Hematopoietic multipotent progenitor cell treated with erythropoietin and hydrocortisone succinate and interleukin-3 and kit ligand, for 4 days (in vitro differentiated cells): ENCODE measurements at regions not wholly inside any gene's neighbourhood (a gene's known extent, or its start where the extent isn't known, plus 50 kb on each side); places are given as distances from the start of the nearest gene placed in this dataset.
A peak's percentile ranks its signal among the peaks of the same experiment; 100 is the strongest.

Experiments
- DNase-seq: peaks from one replicate; pipeline ENCODE4 v3.0.0-alpha.2; 2015

DNA sequence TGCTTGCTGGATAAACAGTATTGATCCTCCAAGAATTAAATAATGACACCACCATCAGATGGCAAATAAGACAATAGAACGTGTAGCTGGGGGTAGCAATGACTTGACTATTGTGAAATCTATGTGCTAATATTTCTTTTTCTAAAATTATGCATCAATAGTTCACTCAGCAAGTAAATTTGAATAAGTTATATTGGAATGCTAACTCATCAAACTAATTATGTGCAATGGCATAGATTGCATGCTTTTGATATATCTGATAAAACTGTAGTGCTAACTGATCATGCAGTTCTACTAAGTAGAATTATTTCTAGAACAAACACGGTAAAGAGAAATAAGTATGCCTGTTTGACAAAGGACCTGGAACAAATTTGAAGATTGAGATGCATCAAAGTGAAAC, 474.4 kb downstream of the NOVA1 start:
- no peak for DNase-seq

DNA sequence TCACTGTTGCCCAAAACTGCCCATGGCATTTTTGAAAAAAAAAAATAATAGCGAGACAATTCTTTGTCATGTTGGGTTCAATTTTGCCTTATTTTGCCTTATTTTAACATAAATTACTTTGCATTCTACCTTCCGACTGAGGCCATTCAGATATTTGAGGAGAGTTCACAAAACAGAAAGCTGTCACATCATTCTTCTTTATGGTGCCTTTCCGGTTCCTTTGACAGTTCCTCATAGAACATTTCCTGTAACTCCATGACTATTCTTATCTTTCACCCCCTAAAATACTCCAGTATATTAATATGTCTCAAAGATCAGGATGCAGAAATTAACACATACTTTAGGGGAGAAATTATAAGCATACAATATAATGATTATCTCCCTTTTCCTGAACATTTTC, 476.7 kb downstream of the NOVA1 start:
- peak; percentile 7 for DNase-seq

DNA sequence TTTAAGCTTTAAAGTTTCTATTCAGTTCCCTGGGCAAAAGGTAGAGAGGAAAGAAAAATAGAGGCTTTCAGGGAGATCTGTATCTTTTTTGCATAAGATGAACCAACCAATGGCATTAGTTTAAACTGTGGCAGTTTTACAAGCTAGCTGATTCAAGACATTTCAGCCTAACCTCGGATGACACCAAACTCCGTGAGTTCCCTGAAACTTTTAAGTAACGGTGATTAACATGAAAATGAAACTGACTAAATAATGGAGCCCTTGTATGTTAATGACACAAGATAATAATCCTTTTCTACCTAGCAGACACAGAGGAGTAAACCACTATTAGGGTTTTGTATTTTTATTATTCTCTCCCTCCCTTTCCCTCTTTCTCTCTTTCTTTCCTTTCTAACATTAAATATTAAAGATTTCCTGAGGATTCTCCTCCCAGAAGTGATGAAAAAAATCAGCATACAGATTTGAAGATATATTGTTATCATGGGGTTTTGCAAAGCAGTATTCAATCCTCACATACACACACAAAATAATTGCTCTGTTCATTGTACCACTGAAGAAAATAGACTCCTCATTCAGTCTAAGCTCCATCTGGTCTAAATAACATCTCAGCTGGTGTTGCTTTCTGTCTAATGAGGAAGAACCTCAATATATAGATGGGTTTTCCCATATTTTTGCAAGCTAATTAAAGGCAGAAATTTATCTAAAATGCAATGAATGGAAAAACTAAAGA, 483.8 kb downstream of the NOVA1 start:
- DNase-seq = no peak

DNA sequence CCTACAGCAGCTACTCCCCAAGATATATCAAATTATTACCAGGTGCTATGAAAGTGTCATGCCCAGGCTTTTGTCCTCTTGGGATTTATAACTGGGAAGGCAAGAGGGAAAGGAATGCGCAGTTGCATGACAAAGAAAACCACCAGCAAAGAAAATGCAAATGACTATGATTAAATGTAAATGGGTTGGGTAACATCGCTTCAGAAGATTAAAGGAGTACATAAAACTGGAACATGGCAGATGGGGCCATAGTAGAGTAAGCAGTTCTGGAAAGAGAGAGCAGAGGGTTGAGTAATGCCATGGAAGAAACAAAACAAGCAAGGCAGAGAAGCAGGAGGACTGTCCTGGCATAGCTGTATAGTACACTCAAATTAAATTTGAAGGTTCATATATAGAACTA, 493.1 kb downstream of the NOVA1 start:
- no peak for DNase-seq

DNA sequence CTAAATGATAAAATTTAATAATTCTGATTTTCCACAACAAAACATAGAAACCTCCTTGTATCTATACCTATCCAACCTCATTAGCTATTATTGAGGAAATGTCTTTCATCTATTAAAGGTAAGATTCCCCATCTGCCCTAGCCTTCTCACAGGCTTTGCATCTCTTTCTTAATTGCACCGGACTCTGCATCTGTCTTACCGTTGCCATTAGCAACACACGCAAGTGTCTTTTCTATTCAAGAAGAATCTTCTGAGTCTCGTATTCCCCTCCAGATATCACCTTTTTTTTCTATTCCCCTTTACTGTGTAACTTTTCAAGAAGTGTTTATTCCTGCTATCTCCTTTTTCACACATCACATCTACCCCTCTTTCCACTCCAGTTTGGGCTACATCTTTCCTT, 500.0 kb downstream of the NOVA1 start:
- DNase-seq = no peak

DNA sequence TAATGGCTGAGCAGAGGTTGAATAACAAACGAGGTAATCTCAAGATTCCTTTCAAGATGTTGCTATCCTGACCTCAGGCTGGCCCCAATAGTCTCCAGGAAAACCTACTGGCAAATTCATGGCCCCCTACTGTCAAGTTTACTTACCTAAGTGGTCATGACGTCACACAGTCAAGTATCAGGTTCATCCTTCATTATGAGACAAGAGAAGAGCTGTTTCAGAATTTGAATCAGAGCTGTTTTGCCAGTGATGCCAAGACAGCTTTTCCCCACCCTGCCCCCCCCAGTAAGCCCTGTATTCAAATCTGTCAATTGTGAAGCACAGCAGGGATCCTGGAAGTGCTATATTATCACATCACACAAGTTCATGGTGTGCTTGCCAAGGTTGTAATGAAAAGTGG, 509.6 kb downstream of the NOVA1 start:
- DNase-seq = no peak

DNA sequence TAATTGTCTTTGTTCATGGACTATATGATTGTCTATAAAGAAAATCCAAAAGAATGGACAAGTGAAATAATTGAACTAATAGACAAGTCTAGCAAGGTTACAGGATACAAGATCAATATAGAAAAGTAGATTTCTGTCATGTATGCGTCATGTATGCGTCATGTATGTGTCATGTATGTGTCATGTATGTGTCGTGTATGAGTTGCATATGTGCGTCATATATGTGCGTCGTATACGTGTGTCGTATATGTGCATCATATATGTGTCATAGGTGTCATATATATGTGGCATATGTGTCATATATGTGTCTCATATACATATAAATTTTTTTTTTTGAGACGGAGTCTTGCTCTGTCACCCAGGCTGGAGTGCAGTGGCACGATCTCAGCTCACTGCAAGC, 516.8 kb downstream of the NOVA1 start:
- DNase-seq = no peak

DNA sequence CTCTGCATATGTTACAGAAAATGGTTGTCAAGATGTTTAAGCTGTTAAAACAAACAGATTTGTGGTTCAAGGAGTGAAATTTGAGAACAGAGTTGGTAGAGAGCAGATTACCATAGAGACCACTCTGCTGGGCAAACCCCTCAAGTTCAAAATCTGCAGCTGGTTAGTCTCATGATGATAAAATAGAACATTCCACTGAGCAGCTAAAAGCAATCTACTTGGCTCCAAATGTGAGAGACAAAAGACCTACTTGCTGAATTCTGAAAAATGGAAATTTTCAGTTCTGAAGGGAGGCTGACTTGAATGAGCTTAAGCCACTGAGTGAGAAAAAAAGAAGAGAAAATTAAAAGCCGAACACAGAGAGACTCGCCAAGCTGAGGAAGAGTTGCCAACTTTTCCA, 519.3 kb downstream of the NOVA1 start:
- DNase-seq = no peak

DNA sequence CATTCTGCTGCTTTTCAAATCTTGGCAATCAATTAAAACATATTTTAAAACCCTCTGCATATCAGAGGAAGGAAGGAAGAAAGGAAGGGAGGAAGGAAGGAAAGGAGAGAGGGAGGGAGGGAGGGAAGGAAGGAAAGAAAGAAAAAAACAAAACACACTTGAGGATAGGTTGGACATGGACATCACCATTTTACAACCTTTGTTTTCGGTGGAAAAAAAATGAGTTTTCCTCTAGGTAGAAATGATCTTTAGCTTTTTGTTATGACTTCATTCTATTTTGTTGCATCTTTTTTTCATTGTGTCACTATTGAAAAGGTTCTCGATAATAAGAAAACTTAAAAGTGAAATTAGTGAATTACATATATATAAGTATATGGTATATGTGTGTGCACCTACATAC, 522.9 kb downstream of the NOVA1 start:
- no peak for DNase-seq

DNA sequence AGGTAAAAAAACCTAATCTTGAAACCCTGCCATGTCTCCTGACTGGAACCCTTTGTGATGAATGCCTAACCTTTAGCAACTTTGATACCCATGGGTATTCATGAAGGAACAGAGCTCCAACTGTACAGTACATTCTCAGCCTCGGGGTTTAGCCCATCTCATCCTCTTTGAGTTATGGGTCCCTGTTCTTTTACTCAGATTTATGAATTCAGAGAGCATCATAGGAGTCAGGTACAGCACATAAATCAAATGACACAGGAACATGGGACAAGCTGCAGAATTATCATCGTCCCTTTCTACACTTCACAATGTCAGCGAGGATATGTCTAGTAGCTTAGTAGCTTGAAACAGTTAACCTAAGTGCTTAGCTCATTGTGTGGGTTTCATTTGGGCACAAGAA, 527.4 kb downstream of the NOVA1 start:
- no peak for DNase-seq

DNA sequence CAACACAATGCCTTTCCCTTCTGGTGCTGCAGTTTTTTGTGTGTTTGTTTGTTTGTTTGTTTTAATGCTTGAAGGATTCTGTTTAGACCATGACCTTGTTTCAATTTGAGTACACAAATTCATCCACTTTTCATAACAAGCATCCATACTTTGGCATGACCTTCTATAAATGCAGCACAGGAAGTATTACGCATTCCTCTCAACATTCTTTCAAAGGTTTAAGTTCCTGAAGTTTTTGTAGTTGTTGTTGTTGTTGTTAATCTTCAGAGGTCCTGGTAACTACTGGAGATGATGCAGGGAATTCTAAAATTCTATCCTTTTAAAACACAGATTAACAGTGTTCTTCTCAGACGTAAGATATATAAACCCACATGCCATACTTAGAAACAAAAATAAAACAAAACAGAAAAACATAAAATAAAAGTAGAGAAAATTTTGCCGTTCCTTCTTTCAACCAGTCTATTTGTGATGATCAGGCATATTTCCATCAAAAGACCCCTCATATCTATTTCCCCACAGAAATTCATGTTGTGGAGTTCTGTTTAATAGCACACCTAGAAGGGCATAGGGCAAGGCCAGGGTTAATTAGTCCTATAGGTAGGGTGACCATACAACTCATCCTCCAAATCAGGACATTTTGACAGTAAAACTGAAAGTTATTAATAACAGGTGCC, 529.9 kb downstream of the NOVA1 start:
- no peak for DNase-seq

DNA sequence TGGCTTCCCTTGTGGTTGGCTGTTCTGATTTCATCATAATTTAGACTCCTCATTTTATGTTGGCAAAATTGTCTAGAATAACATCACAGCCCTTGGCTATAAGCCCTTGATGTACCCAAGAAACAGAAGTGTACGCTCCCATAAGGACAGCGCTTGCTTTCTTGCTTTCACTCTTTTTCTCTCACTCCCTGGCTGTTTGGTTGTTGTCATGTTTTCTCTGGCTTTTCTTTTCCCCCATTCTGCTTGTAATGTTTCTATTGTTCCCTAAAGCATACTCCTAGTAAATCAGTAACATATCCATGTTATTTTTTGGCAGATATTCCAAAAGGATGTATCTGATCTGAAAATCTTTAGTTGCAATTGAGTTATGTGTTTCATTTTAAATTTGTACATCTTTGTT, 530.5 kb downstream of the NOVA1 start:
- DNase-seq = no peak

DNA sequence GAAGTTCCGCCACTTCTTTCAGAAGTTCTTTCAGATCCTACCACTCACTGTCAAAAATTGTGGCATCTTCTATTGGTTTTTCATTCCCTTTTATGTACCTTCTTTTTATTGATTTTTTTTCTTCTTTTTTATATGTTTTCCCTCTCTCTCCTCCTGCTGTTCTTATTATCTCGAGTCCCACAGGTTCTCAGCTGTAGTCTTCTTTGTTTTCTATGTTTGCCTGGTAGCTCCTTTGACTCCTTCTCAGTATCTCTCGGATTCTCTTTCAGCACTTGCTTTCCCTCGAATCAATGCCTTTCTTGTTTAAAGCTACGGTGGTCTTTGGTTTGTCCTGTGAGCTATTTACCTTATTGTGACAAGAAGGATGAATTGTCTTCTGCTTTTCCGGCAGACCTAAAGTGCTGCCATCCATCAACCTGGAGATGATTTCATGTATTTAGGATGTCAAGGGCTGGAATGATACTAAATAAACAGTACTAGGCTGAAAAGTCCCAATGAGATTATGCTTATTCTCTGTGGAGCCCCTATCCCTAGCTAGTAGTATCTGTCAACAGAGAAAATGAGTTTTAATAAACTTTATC, 541.7 kb downstream of the NOVA1 start:
- DNase-seq = no peak

DNA sequence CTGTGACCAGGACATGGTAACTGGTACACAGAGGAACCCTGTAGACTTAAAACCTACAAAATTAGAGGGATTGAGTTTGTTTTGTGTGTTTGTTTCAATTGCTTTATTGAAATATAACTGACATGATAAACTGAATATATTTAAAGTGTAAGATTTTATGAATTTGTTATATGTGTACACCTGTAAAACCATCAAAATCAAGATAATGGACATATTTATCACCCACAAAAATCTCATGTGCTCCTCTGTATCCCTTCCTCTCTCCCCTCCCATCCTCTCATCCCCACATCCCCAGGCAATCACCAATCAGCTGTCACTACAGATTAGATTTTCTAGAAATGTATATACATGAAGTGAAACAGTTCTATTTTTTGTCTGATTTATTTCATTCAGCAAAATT, 565.5 kb downstream of the NOVA1 start:
- no peak for DNase-seq

DNA sequence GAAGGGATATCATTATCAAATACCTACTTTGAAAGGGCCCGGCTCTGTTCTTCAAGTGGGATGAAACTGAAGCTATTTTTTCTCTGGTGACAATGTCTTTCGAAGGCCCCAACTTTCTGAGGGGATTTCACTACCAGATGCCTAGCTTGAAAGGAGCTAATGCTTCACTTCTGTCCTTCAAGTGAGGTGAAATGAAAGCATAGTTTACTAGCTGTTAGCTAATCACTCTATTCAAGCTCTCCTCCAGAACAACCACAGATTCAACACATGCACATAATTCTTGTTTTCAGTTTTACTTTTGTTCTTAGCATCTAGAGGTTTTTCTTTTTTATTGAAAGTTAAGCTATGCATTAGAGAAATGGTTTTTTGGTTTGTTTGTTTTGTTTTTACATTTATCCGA, 571.4 kb downstream of the NOVA1 start:
- DNase-seq = no peak

DNA sequence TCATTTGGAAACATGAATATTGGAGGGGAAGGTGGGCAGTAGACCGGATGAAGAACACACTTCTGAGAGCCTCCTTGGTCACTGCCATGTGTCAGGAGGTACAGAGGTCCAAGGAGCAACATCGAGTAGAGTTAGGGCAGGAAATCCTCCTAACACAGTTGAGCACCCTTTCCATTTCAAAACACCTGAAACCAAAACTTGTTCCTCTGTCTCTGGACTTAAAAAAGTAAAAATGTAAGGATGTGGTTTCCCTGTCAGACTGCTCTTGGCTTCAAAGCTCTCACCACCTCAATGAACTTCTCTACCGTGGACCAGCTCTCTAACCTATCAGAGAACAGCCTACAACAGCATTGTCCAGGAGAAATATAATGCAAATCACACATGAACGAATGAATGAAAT, 573.9 kb downstream of the NOVA1 start:
- DNase-seq = no peak

DNA sequence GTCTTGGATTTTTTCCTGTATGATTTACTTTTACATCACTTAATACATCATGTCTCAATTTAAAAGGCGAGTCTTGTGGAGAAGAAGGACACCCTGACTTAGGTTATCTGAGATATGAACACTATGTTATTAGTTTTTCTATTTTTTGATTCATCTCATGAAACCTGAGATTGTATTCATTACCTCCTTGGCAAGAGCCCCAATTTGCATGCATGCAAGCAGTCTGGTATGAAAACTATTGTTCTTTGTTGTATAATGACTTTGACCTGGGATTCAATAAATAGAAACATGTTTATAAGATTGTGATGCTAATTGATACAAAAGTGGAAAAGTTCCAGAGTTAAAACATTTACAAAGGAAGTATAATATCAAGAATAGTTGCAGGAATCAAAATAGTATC, 576.1 kb downstream of the NOVA1 start:
- DNase-seq = no peak

DNA sequence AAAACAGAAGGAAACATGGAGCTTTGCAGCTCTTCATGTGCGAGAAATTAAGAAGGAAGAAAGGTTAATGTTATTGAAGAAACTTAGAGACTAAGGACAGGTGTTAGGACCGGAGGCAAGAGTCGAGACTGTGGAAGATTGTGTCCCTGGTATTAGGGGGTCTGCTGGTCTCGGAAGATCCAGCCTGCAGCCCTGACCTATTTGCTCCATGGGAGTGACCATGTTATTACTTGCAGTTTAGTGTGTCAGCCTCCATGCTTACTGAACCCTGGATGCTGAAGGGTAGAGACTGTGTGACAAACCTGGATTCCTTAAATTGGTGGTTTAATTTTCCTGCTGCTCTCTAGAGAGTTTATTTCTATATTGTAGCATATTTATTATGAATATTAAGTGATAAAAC, 580.6 kb downstream of the NOVA1 start:
- DNase-seq = no peak

DNA sequence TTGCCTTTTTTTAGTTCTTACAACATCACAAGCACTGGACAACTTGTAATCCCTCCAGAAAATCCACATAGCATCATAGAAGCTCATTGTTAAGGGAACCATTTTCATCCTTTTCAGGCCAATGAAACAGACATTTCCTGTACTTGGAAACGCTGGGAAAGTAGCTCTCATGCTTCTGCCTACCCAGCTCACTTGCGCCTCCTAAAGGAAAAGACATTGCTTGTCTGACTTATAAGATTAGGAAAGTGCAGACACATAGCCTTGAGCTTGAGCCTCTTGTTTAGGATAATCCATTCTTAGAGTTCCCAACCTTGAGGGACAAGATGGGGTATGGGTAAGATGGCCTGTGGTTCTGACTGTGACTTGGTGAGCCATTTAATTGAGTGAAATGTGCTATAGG, 589.5 kb downstream of the NOVA1 start:
- peak; percentile 3 for DNase-seq

DNA sequence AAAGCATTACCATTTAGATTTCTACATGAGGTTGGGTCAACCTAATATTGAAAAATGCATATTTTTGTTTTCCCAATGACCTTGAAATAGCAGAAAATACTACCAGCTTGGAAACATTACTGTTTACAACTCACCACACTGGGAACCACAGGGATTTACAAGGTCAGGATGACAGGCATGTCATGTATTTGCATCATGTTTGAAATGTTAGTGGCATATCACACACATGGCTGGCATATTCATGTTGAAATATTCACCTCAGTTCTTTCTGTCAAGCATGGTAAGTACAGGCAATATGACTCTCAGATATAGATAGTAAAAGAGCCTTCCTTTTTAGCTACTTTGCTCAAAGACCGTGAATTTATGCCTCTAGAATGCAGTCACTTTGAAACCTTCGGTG, 593.5 kb downstream of the NOVA1 start:
- DNase-seq = no peak

DNA sequence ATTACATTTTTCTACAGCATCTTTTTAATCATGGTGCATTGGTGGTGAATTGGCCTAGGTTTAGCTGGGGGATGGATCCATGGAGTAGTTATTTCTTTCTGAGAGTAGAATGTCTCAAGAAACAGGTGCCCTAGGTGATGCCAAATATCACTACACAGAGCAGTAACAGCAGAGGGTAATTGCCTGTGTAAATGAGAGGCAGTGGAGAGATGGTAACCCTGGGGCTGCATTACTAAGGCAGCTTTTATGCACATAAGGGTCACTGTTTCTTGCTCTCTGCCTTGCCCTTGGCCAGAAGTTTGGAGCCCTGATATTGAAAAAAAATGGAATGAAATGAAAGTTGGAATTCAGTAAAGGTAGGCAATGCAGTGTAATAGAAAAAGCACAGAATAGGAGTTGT, 604.0 kb downstream of the NOVA1 start:
- no peak for DNase-seq

DNA sequence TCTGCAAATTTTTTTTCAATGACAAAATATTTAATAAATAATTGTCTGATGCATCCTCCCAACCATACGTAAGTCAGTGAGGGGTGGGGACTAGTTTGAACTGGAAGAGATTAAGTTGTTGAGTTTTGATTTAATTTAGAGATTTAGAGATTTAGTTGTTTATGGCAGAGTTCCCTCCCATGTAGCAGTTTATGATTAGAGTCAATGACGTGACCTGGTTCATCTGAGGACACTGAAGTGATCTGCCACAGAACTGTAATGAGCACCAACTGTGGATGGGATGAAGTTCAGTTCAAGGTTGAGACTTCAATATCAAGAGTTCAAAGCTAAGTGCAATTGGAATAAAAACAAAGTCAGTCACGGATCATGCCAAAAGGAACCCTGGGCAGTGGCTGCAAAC, 609.3 kb downstream of the NOVA1 start:
- no peak for DNase-seq

DNA sequence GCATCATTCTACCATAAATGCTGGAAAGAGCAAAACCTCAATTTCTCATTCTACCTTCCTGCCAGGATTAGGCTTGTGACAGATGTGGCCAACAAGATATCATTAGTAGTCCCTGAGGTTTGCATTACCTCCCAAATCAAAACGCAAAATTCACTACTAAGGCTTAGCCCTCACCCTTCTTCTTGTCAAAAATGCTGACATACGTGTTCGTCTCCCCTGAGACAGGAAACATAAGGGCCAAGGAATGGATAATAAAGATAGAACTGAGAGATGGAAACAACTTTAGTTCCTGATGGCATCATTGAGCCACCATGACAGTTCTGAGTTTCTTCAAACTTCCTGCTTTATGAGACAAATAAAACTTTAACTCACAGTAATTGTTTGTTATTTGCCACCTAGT, 642.1 kb downstream of the NOVA1 start:
- DNase-seq = no peak

DNA sequence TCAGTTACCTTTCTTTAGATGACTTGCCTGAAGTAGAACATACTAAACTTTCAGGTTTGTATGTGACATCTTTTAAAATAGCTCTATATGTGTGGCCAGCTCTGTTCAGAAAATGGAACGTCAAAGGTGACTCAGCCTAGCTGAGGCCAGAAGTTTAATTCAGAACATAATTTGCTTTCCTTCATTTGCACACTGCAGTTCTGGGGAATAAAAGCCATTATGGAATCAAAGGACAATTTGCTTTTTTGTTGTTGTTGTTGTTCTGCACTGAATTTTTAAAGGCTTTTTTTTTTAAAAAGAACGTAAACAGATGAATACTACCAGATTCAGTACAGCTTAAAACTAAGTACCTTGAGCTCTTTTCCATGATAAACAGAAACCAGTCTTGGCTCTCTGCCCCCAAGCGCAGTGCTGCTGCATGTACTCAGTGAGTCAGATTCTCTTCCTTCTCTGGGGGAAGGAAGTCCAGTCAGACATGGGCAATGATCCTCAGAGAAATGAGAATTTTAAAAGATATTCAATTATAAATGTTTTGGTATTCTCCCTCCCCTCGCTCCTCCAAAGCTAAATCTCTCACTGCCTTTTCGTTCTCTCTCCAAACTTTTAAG, 644.2 kb downstream of the NOVA1 start:
- no peak for DNase-seq
